Endothelial cell of umbilical vein (primary cell): ENCODE measurements at regions not wholly inside any gene's neighbourhood (a gene's known extent, or its start where the extent isn't known, plus 50 kb on each side); places are given as distances from the start of the nearest gene placed in this dataset.
A peak's percentile ranks its signal among the peaks of the same experiment; 100 is the strongest.
"Not testable (repeated sequence)": the region's sequence is repeated elsewhere in the genome, so short reads cannot be mapped to it uniquely, and the experiment has no call there.

Experiments used
- BruUV-seq: library from RNA; stranded (reverse); fragments of 400-500 nt; replicated peaks from 2 replicates; lab custom pipeline; 2021; lab: Mats Ljungman, UMichigan
- CTCF ChIA-PET: fragments of 300-600, 350-600 bp; sonication (Branson Sonifier 250); formaldehyde crosslinking; loops from one replicate; lab custom pipeline; 2021; ENCODE audit warnings: antibody characterized with exemption, inconsistent platforms; lab: Charles Lee
- POLR2A ChIA-PET: fragments of 300-600, 350-600 bp; sonication (Branson Sonifier 250); formaldehyde crosslinking; loops from one replicate; lab custom pipeline; 2021; ENCODE audit warnings: antibody characterized with exemption, inconsistent platforms; lab: Charles Lee
- DNase-seq: peaks from one replicate; pipeline ENCODE4 v3.0.0-alpha.2; 2011; ENCODE audit warnings: low read depth, low spot score
- FAIRE-seq: peaks from 2 replicates; lab custom pipeline; 2011; peaks lifted over from hg19 to GRCh38; lab: Jason Lieb, UNC
- H2AFZ ChIP-seq: 2 replicates; pipeline ENCODE4 v1.6.0; 2012; ENCODE audit warnings: low read depth, low read length, control low read depth, inconsistent platforms
- H3K27ac ChIP-seq: 2 replicates; pipeline ENCODE4 v1.5.1; 2011; ENCODE audit warnings: low read depth, mild to moderate bottlenecking, control low read depth, low read length, moderate library complexity; ENCODE audit not compliant: insufficient read depth
- H3K27me3 ChIP-seq, 2 experiments: 2 replicates each; pipeline versions ENCODE4 v1.6.0 to v1.6.1; 2011; ENCODE audit warnings: low read length in 2 of 2, mixed read lengths in 1 of 2; ENCODE audit not compliant: control insufficient read depth in 2 of 2, insufficient read depth in 2 of 2
- H3K36me3 ChIP-seq, 2 experiments: 2 replicates in 1 of 2; 3 replicates in 1 of 2; pipeline ENCODE4 v1.5.1; 2011; ENCODE audit warnings: low read length in 2 of 2, mild to moderate bottlenecking in 1 of 2, moderate library complexity in 1 of 2; ENCODE audit not compliant: control insufficient read depth in 2 of 2, insufficient read depth in 2 of 2; ENCODE audit errors: extremely low read depth in 1 of 2
- H3K4me1 ChIP-seq: 3 replicates; pipeline ENCODE4 v1.5.1; 2011; ENCODE audit warnings: mild to moderate bottlenecking, low read length; ENCODE audit not compliant: control insufficient read depth, insufficient read depth; ENCODE audit errors: extremely low read depth
- H3K4me2 ChIP-seq: 2 replicates; pipeline ENCODE4 v1.6.1; 2011; ENCODE audit warnings: low read length, control low read depth, mixed read lengths; ENCODE audit not compliant: insufficient read depth
- H3K4me3 ChIP-seq, 3 experiments: fragments of 200-600 bp in 1 of 3; sonication (generic), shearing (Covaris generic) in 1 of 3; replicated peaks in 1 of 3; 2 replicates each; pipeline ENCODE4 v1.5.1; 2011 to 2016; ENCODE audit warnings: control low read depth in 3 of 3, low read length in 3 of 3, mild to moderate bottlenecking in 2 of 3, inconsistent platforms in 1 of 3, low read depth in 1 of 3, moderate library complexity in 1 of 3; ENCODE audit not compliant: insufficient read depth in 1 of 3
- H3K79me2 ChIP-seq: 2 replicates; pipeline ENCODE4 v1.6.0; 2012; ENCODE audit warnings: low read length, inconsistent platforms; ENCODE audit not compliant: control insufficient read depth, insufficient read depth
- H3K9ac ChIP-seq: replicated peaks from 2 replicates; pipeline ENCODE3; 2011; ENCODE audit warnings: low read length, control low read depth; ENCODE audit not compliant: insufficient read depth; ENCODE audit errors: extremely low read depth
- H3K9me1 ChIP-seq: replicated peaks from 3 replicates; pipeline ENCODE4 v1.6.0; 2011; ENCODE audit warnings: mild to moderate bottlenecking, low read length; ENCODE audit not compliant: control insufficient read depth, insufficient read depth; ENCODE audit errors: extremely low read depth
- H3K9me3 ChIP-seq: replicated peaks from 2 replicates; pipeline ENCODE4 v1.5.1; 2012; ENCODE audit warnings: low read length, inconsistent platforms; ENCODE audit not compliant: control insufficient read depth, insufficient read depth
- H4K20me1 ChIP-seq: replicated peaks from 2 replicates; pipeline ENCODE3; 2011; ENCODE audit warnings: mild to moderate bottlenecking, low read length; ENCODE audit not compliant: control insufficient read depth, insufficient read depth; ENCODE audit errors: extremely low read depth
- dilution Hi-C: fragments of 300-500 bp; cut with MboI; formaldehyde crosslinking; loops from one replicate; pipeline ENCODE4 v1.15.0; 2019; ENCODE audit warnings: low sequenced_read_pairs; ENCODE audit not compliant: extremely low pct_ligation_motif_present
- intact Hi-C: fragments of 100-400 bp; cut with micrococcal nuclease; formaldehyde crosslinking; loops from one replicate; pipeline ENCODE4 v1.10.0; 2022

- H3K9me3 ChIP-seq, H3K27me3 ChIP-seq, POLR2A ChIA-PET, H2AFZ ChIP-seq, H3K79me2 ChIP-seq, H3K4me1 ChIP-seq, H3K4me2 ChIP-seq, H3K36me3 ChIP-seq, H4K20me1 ChIP-seq, H3K4me3 ChIP-seq, H3K9ac ChIP-seq, BruUV-seq, CTCF ChIA-PET, FAIRE-seq, H3K27ac ChIP-seq, dilution Hi-C loops, H3K9me1 ChIP-seq, intact Hi-C loops, DNase-seq: not testable (repeated sequence)
Observed at GRCh38 chr4:3973581-3974200, 207.5 kb downstream of the ADRA2C start.

- H3K9me1 ChIP-seq, H3K36me3 ChIP-seq, H3K9me3 ChIP-seq, H3K4me1 ChIP-seq, BruUV-seq, H3K9ac ChIP-seq, H2AFZ ChIP-seq, H4K20me1 ChIP-seq, POLR2A ChIA-PET, H3K79me2 ChIP-seq, H3K4me3 ChIP-seq, H3K27me3 ChIP-seq, H3K27ac ChIP-seq, dilution Hi-C loops: not testable (repeated sequence)
- DNase-seq (peak; percentile 83), FAIRE-seq (peak; percentile 66)
- intact Hi-C loops: loop anchor here (5.0 to 10.0 kb wide), 3 partner anchors 124 to 451 kb away; no protein-coding TSS in a partner anchor
- CTCF ChIA-PET: interaction anchor here (0.9 to 1.8 kb wide), 2 partner anchors 124 to 199 kb away, joined by 3 to 6 read pairs; no protein-coding TSS in a partner anchor
- H3K4me2 ChIP-seq: peak overlapping the region; percentile 17
Observed at GRCh38 chr4:3983518-3984125, 217.4 kb downstream of the ADRA2C start.
